ENCODE measurements at regions not wholly inside any gene's neighbourhood (a gene's known extent, or its start where the extent isn't known, plus 50 kb on each side); places are given as distances from the start of the nearest gene placed in this dataset.

DNA sequence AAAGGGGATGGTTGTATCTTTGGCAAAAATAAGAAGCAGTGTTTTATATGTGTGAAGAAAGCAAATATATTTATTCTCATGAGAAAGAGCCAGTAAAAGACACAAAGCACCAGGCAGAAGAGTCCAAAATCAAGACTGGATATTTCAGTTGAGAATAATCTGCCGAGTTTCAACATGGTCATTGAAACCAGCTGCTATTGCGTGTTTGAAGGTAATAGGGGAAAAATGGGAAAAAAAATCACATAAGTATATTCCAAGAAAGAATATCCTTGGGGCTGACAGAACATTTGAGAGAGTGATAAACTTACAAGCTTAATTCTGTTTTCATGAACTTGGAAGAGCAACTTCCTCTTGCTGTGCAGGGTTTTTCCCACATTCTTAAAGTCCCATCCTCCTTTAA is 79.9 kb downstream of the ISOC1 start:
- H3K27ac ChIP-seq, result no peak overlapping the region
- intact Hi-C loops (cut with DNase I; ENCODE audit: low total_unique reads), result no loop called here
- no peaks in the 10 kb centered on the region for H3K4me1 ChIP-seq
- H3K9me3 ChIP-seq, result no peaks in the 10 kb centered on the region
- H3K4me3 ChIP-seq, result no peak overlapping the region
- TF ChIP-seq POLR2A (IDR thresholded peaks at IDR 0.05), result no peak
- TF ChIP-seq, protein P1, sequence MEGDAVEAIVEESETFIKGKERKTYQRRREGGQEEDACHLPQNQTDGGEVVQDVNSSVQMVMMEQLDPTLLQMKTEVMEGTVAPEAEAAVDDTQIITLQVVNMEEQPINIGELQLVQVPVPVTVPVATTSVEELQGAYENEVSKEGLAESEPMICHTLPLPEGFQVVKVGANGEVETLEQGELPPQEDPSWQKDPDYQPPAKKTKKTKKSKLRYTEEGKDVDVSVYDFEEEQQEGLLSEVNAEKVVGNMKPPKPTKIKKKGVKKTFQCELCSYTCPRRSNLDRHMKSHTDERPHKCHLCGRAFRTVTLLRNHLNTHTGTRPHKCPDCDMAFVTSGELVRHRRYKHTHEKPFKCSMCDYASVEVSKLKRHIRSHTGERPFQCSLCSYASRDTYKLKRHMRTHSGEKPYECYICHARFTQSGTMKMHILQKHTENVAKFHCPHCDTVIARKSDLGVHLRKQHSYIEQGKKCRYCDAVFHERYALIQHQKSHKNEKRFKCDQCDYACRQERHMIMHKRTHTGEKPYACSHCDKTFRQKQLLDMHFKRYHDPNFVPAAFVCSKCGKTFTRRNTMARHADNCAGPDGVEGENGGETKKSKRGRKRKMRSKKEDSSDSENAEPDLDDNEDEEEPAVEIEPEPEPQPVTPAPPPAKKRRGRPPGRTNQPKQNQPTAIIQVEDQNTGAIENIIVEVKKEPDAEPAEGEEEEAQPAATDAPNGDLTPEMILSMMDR (IDR thresholded peaks at IDR 0.05), result no peak
- no peaks in the 10 kb centered on the region for H3K36me3 ChIP-seq (ENCODE audit: low read depth, missing control alignments)
- H3K27me3 ChIP-seq, result no peaks in the 10 kb centered on the region
- WGBS, 2 donors, result 54 to 59% methylated on average over 2 of the region's 2 CpGs
- no peak for DNase-seq

- intact Hi-C loops (cut with DNase I; ENCODE audit: low total_unique reads), result no loop called here
- Histone ChIP-seq H3K36me3 (ENCODE audit: low read depth, missing control alignments) (no peaks in the 10 kb centered on the region), H3K4me3 (no peak overlapping the region), H3K9me3 (no peaks in the 10 kb centered on the region), H3K27ac (no peak overlapping the region), H3K4me1 (no peaks in the 10 kb centered on the region), H3K27me3 (no peaks in the 10 kb centered on the region)
- no peak for DNase-seq
- no peak for TF ChIP-seq POLR2A (IDR thresholded peaks at IDR 0.05)
- TF ChIP-seq, protein P1 (IDR thresholded peaks at IDR 0.05), result no peak
These were observed 82.9 kb downstream of the ISOC1 start for GRCh38 chr5:129177451-129177850.

DNA sequence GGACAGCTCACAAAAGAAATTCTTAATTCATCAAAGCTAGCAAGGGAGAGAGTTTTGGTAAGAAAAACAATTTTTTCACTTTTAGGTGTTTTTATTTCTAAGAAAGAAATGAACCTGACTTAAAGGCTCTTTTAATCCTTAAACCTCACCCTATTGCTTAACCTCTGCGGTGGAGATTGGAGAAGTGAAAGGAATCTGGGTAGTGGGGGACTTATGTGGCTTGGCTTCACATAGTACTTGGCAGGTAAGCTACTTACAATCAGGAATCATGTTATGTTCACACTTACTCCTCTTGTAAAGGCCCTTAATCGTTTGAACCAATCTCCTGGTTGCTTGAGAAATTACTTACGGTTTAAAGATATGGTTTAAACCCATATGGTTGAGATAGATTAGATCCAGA is 104.8 kb downstream of the ISOC1 start:
- TF ChIP-seq POLR2A (IDR thresholded peaks at IDR 0.05), result no peak
- TF ChIP-seq, protein P1 (IDR thresholded peaks at IDR 0.05), result no peak
- intact Hi-C loops (cut with DNase I; ENCODE audit: low total_unique reads), result no loop called here
- WGBS, 2 donors, result 79 to 82% methylated on average over 3 of the region's 3 CpGs
- no peaks in the 10 kb centered on the region for H3K9me3 ChIP-seq
- H3K27me3 ChIP-seq, result no peaks in the 10 kb centered on the region
- H3K4me3 ChIP-seq, result no peak overlapping the region
- no peak overlapping the region for H3K27ac ChIP-seq
- H3K36me3 ChIP-seq (ENCODE audit: low read depth, missing control alignments), result no peaks in the 10 kb centered on the region
- no peak for DNase-seq
- H3K4me1 ChIP-seq, result no peaks in the 10 kb centered on the region

DNA sequence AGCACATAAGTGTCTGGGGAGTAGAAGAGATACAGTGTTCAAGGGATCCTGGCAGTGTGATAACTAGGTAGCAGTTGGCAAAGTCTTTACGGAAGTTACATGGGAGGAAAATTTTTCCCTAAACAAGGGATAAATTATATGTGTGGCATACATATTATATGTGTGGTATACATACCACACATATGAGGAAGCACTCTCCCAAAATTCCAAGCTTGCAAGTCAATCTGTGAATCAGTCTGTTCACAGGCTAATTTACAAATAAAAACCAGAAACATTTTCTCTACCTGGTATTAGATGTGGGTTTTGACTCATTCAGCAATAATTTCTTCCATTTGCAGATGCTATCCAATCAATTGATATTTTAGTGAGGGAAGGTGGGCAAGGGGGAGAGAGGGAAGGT is 110.0 kb downstream of the ISOC1 start:
- WGBS, 2 donors, result 74 to 92% methylated on average over 1 of the region's 1 CpG

GRCh38 chr5:129216001-129216400 is 121.5 kb downstream of the ISOC1 start:
- WGBS, 2 donors, result 93% methylated on average over 6 of the region's 6 CpGs
- H3K27me3 ChIP-seq, result no peaks in the 10 kb centered on the region
- H3K4me3 ChIP-seq, result no peak overlapping the region
- intact Hi-C loops (cut with DNase I; ENCODE audit: low total_unique reads), result no loop called here
- no peak overlapping the region for H3K27ac ChIP-seq
- H3K9me3 ChIP-seq, result no peaks in the 10 kb centered on the region
- no peak for TF ChIP-seq POLR2A (IDR thresholded peaks at IDR 0.05)
- TF ChIP-seq, protein P1 (IDR thresholded peaks at IDR 0.05), result no peak
- H3K4me1 ChIP-seq, result no peaks in the 10 kb centered on the region
- no peak for DNase-seq
- no peaks in the 10 kb centered on the region for H3K36me3 ChIP-seq (ENCODE audit: low read depth, missing control alignments)

More for the DNA sequence above, 110.0 kb downstream of the ISOC1 start:
- DNase-seq, result no peak
- H3K9me3 ChIP-seq, result no peaks in the 10 kb centered on the region
- TF ChIP-seq, protein P1 (IDR thresholded peaks at IDR 0.05), result no peak
- TF ChIP-seq POLR2A (IDR thresholded peaks at IDR 0.05), result no peak
- no peaks in the 10 kb centered on the region for H3K4me1 ChIP-seq
- H3K27me3 ChIP-seq, result no peaks in the 10 kb centered on the region
- no peaks in the 10 kb centered on the region for H3K36me3 ChIP-seq (ENCODE audit: low read depth, missing control alignments)
- H3K4me3 ChIP-seq, result no peak overlapping the region
- H3K27ac ChIP-seq, result no peak overlapping the region
- intact Hi-C loops (cut with DNase I; ENCODE audit: low total_unique reads), result no loop called here

Measured in testis (tissue), 2 donors.